ENCODE measurements at regions not wholly inside any gene's neighbourhood (a gene's known extent, or its start where the extent isn't known, plus 50 kb on each side); places are given as distances from the start of the nearest gene placed in this dataset.

GRCh38 chr18:38751898-38752297, 1186.3 kb upstream of the CELF4 start:
- no peak for TF ChIP-seq CTCF (IDR thresholded peaks at IDR 0.05; ENCODE audit: borderline replicate concordance, extremely low read depth, insufficient read depth)
- no peaks in the 10 kb centered on the region for H3K36me3 ChIP-seq (ENCODE audit: control insufficient read depth in 2 of 3, insufficient read depth in 3 of 3, low read length in 3 of 3)
- H3K9me3 ChIP-seq (ENCODE audit: control insufficient read depth in 2 of 3, insufficient read depth in 1 of 3, low read length in 3 of 3), result no peaks in the 10 kb centered on the region
- H3K4me1 ChIP-seq (ENCODE audit: control insufficient read depth in 2 of 3, insufficient read depth in 2 of 3, low read depth in 1 of 3, low read length in 3 of 3), result no peaks in the 10 kb centered on the region
- intact Hi-C loops (cut with DNase I), result no loop called here
- H3K4me3 ChIP-seq (ENCODE audit: low read length in 3 of 3), result no peak overlapping the region
- FAIRE-seq (no peak), DNase-seq (peak in 4 of 5 donors; percentile 58 to 76 (median 66))
- H3K27ac ChIP-seq (ENCODE audit: low read depth in 2 of 2, low read length in 2 of 2), result no peak overlapping the region
- H3K27me3 ChIP-seq (ENCODE audit: control insufficient read depth, insufficient read depth, low read length), result no peaks in the 10 kb centered on the region
- no peak overlapping the region for H3K9ac ChIP-seq (ENCODE audit: low read length in 3 of 3)

DNA sequence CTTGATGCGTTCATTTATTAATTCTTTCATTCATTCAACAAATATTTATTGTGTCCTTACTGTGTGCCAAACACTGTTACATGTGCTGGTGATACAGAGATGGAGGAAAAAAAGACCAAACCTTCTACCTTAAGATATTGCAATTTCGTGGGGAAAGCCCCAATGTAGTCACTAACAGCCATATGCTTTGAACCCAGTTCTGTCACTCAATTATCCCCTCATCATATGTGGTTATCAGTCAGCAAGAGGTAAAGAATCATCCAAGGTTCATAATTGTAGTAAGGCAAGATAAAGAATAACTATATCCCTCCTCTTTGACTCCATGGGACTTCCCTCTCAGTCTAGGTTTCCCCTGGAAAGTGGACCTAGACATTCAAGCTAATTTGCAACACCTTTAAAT, 1185.6 kb upstream of the CELF4 start:
- Histone ChIP-seq H3K36me3 (ENCODE audit: control insufficient read depth in 2 of 3, insufficient read depth in 3 of 3, low read length in 3 of 3) (no peaks in the 10 kb centered on the region), H3K9me3 (ENCODE audit: control insufficient read depth in 2 of 3, insufficient read depth in 1 of 3, low read length in 3 of 3) (no peaks in the 10 kb centered on the region), H3K9ac (ENCODE audit: low read length in 3 of 3) (no peak overlapping the region), H3K27ac (ENCODE audit: low read depth in 2 of 2, low read length in 2 of 2) (no peak overlapping the region), H3K4me1 (ENCODE audit: control insufficient read depth in 2 of 3, insufficient read depth in 2 of 3, low read depth in 1 of 3, low read length in 3 of 3) (no peaks in the 10 kb centered on the region), H3K4me3 (ENCODE audit: low read length in 3 of 3) (no peak overlapping the region), H3K27me3 (ENCODE audit: control insufficient read depth, insufficient read depth, low read length) (no peaks in the 10 kb centered on the region)
- intact Hi-C loops (cut with DNase I), result no loop called here
- no peak for DNase-seq
- no peak for TF ChIP-seq CTCF (IDR thresholded peaks at IDR 0.05; ENCODE audit: borderline replicate concordance, extremely low read depth, insufficient read depth)
- no peak for FAIRE-seq

GRCh38 chr18:38750751-38751150, 1185.2 kb upstream of the CELF4 start:
- FAIRE-seq, result no peak
- intact Hi-C loops (cut with DNase I), result no loop called here

More at GRCh38 chr18:38750751-38751150, 1185.2 kb upstream of the CELF4 start:
- TF ChIP-seq CTCF (IDR thresholded peaks at IDR 0.05; ENCODE audit: borderline replicate concordance, extremely low read depth, insufficient read depth), result no peak
- Histone ChIP-seq H3K36me3 (ENCODE audit: control insufficient read depth in 2 of 3, insufficient read depth in 3 of 3, low read length in 3 of 3) (no peaks in the 10 kb centered on the region), H3K4me3 (ENCODE audit: low read length in 3 of 3) (no peak overlapping the region), H3K9me3 (ENCODE audit: control insufficient read depth in 2 of 3, insufficient read depth in 1 of 3, low read length in 3 of 3) (no peaks in the 10 kb centered on the region), H3K27me3 (ENCODE audit: control insufficient read depth, insufficient read depth, low read length) (no peaks in the 10 kb centered on the region), H3K9ac (ENCODE audit: low read length in 3 of 3) (no peak overlapping the region), H3K4me1 (ENCODE audit: control insufficient read depth in 2 of 3, insufficient read depth in 2 of 3, low read depth in 1 of 3, low read length in 3 of 3) (no peaks in the 10 kb centered on the region), H3K27ac (ENCODE audit: low read depth in 2 of 2, low read length in 2 of 2) (no peak overlapping the region)
- no peak for DNase-seq
